ENCODE measurements at regions not wholly inside any gene's neighbourhood (a gene's known extent, or its start where the extent isn't known, plus 50 kb on each side); places are given as distances from the start of the nearest gene placed in this dataset.

DNA sequence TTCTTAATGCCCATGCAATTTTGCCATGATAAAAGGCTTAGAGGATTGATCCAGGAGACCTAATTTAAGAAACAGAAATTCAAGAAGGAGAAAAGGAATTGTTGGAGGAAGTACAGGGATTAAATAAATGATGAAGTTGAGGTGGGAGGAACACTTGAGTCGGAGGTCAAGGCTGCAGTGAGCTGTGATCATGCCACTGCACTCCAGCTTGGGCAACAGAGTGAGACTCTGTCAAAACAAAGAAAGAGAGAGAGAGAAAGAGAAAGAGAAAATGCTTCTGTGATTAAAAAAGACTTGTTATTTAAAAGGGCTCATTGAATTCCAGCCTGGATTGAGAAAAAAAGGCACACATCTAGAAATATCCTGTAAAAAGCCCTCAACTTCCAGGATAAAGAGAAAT is 123.2 kb downstream of the B3GNT2 start (continued):
- TF ChIP-seq, protein P1, sequence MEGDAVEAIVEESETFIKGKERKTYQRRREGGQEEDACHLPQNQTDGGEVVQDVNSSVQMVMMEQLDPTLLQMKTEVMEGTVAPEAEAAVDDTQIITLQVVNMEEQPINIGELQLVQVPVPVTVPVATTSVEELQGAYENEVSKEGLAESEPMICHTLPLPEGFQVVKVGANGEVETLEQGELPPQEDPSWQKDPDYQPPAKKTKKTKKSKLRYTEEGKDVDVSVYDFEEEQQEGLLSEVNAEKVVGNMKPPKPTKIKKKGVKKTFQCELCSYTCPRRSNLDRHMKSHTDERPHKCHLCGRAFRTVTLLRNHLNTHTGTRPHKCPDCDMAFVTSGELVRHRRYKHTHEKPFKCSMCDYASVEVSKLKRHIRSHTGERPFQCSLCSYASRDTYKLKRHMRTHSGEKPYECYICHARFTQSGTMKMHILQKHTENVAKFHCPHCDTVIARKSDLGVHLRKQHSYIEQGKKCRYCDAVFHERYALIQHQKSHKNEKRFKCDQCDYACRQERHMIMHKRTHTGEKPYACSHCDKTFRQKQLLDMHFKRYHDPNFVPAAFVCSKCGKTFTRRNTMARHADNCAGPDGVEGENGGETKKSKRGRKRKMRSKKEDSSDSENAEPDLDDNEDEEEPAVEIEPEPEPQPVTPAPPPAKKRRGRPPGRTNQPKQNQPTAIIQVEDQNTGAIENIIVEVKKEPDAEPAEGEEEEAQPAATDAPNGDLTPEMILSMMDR (IDR thresholded peaks at IDR 0.05; ENCODE audit: low read depth, low read length, missing input control): no peak
- TF ChIP-seq YY1 (IDR thresholded peaks at IDR 0.05) (no peak), FOXA2 (IDR thresholded peaks at IDR 0.05) (no peak), HNF4A (conservative IDR thresholded peaks at IDR 0.05) (no peak), RXRA (IDR thresholded peaks at IDR 0.05) (no peak)
- TF ChIP-seq, protein P2, sequence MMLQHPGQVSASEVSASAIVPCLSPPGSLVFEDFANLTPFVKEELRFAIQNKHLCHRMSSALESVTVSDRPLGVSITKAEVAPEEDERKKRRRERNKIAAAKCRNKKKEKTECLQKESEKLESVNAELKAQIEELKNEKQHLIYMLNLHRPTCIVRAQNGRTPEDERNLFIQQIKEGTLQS (IDR thresholded peaks at IDR 0.05): no peak

DNA sequence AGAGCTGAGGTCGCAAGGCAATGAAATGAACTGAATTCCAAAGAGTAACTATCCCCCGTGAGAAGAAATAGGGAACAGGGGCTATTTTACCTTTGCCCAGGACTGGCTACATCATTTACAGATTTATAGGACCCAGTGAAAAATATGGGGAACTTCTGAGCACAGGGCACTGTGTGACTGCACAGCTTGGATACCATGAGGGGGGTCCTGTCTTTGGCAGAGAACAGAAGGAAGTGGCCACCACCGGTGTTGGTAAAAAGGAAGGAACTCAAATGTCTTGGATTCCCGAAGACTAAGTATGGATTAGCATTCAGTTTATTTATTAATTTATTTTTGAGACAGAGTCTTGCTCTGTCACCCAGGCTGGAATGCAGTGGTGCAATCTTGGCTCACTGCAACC is 119.6 kb downstream of the B3GNT2 start:
- 89% methylated on average over 4 of the region's 4 CpGs for WGBS
- H3K9me3 ChIP-seq (ENCODE audit: control insufficient read depth in 4 of 4, low read length in 3 of 4): no peaks in the 10 kb centered on the region

DNA sequence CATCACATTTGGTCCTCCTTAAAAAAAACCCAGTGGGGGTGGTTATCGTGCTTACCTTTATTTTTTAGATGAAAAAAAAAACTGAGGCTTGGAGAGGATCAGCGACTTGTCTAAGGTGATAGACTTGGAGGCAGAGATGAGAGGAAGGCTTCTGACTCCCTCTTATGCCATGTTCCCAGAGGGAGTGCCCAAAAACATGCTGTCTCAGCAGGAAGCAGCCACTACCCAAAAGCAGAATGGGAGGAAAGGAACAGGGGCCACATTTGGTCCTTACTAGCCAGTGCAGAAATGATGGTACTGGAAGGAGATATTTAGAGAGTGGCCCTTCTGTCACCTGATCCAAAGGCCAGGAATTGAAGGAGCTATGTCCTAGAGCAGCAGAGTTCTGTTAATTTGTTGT is 118.4 kb downstream of the B3GNT2 start:
- Histone ChIP-seq H3K4me3 (ENCODE audit: low read depth in 1 of 3, low read length in 3 of 3) (no peak overlapping the region), H3K9ac (ENCODE audit: low read depth in 1 of 2, low read length in 2 of 2) (no peak overlapping the region), H3K9me3 (ENCODE audit: control insufficient read depth in 4 of 4, low read length in 3 of 4) (no peaks in the 10 kb centered on the region), H3K27ac (ENCODE audit: low read depth in 1 of 2, low read length in 2 of 2) (no peak overlapping the region), H3K36me3 (ENCODE audit: control insufficient read depth in 4 of 4, insufficient read depth in 3 of 4, low read depth in 1 of 4, low read length in 3 of 4) (no peaks in the 10 kb centered on the region), H3K27me3 (ENCODE audit: control insufficient read depth in 4 of 4, insufficient read depth in 4 of 4, low read length in 3 of 4) (no peaks in the 10 kb centered on the region), H3K4me1 (ENCODE audit: control insufficient read depth in 4 of 4, insufficient read depth in 4 of 4, low read length in 3 of 4) (no peaks in the 10 kb centered on the region)
- 83% methylated on average over 2 of the region's 2 CpGs for WGBS
- no peak for DNase-seq (ENCODE audit: low spot score)
- TF ChIP-seq JUND (IDR thresholded peaks at IDR 0.05) (no peak), RXRA (IDR thresholded peaks at IDR 0.05) (no peak), HNF4G (IDR thresholded peaks at IDR 0.05) (no peak), FOXA1 (IDR thresholded peaks at IDR 0.05) (no peak), GABPA (IDR thresholded peaks at IDR 0.05 in 1 of 2, conservative IDR thresholded peaks at IDR 0.05 in 1 of 2) (no peak), FOXA2 (IDR thresholded peaks at IDR 0.05) (no peak), YY1 (IDR thresholded peaks at IDR 0.05) (no peak), TAF1 (conservative IDR thresholded peaks at IDR 0.05) (no peak), EGR1 (IDR thresholded peaks at IDR 0.05; ENCODE audit: low read depth in 2 of 2) (no peak), NR2F2 (IDR thresholded peaks at IDR 0.05) (no peak), HNF4A (conservative IDR thresholded peaks at IDR 0.05) (no peak), SP1 (IDR thresholded peaks at IDR 0.05) (no peak), RAD21 (IDR thresholded peaks at IDR 0.05) (no peak)
- TF ChIP-seq, protein P3, sequence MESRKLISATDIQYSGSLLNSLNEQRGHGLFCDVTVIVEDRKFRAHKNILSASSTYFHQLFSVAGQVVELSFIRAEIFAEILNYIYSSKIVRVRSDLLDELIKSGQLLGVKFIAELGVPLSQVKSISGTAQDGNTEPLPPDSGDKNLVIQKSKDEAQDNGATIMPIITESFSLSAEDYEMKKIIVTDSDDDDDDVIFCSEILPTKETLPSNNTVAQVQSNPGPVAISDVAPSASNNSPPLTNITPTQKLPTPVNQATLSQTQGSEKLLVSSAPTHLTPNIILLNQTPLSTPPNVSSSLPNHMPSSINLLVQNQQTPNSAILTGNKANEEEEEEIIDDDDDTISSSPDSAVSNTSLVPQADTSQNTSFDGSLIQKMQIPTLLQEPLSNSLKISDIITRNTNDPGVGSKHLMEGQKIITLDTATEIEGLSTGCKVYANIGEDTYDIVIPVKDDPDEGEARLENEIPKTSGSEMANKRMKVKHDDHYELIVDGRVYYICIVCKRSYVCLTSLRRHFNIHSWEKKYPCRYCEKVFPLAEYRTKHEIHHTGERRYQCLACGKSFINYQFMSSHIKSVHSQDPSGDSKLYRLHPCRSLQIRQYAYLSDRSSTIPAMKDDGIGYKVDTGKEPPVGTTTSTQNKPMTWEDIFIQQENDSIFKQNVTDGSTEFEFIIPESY (IDR thresholded peaks at IDR 0.05): no peak
- TF ChIP-seq, protein P1 (IDR thresholded peaks at IDR 0.05; ENCODE audit: low read depth, low read length, missing input control): no peak
- TF ChIP-seq, protein P2 (IDR thresholded peaks at IDR 0.05): no peak
- TF ChIP-seq, protein P4, sequence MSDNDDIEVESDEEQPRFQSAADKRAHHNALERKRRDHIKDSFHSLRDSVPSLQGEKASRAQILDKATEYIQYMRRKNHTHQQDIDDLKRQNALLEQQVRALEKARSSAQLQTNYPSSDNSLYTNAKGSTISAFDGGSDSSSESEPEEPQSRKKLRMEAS (IDR thresholded peaks at IDR 0.05): no peak
- TF ChIP-seq, protein P5, sequence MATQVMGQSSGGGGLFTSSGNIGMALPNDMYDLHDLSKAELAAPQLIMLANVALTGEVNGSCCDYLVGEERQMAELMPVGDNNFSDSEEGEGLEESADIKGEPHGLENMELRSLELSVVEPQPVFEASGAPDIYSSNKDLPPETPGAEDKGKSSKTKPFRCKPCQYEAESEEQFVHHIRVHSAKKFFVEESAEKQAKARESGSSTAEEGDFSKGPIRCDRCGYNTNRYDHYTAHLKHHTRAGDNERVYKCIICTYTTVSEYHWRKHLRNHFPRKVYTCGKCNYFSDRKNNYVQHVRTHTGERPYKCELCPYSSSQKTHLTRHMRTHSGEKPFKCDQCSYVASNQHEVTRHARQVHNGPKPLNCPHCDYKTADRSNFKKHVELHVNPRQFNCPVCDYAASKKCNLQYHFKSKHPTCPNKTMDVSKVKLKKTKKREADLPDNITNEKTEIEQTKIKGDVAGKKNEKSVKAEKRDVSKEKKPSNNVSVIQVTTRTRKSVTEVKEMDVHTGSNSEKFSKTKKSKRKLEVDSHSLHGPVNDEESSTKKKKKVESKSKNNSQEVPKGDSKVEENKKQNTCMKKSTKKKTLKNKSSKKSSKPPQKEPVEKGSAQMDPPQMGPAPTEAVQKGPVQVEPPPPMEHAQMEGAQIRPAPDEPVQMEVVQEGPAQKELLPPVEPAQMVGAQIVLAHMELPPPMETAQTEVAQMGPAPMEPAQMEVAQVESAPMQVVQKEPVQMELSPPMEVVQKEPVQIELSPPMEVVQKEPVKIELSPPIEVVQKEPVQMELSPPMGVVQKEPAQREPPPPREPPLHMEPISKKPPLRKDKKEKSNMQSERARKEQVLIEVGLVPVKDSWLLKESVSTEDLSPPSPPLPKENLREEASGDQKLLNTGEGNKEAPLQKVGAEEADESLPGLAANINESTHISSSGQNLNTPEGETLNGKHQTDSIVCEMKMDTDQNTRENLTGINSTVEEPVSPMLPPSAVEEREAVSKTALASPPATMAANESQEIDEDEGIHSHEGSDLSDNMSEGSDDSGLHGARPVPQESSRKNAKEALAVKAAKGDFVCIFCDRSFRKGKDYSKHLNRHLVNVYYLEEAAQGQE (IDR thresholded peaks at IDR 0.05): no peak

More for the DNA sequence above, 119.6 kb downstream of the B3GNT2 start:
- Histone ChIP-seq H3K27ac (ENCODE audit: low read depth in 1 of 2, low read length in 2 of 2) (no peak overlapping the region), H3K4me3 (ENCODE audit: low read depth in 1 of 3, low read length in 3 of 3) (no peak overlapping the region), H3K27me3 (ENCODE audit: control insufficient read depth in 4 of 4, insufficient read depth in 4 of 4, low read length in 3 of 4) (no peaks in the 10 kb centered on the region), H3K36me3 (ENCODE audit: control insufficient read depth in 4 of 4, insufficient read depth in 3 of 4, low read depth in 1 of 4, low read length in 3 of 4) (no peaks in the 10 kb centered on the region), H3K9ac (ENCODE audit: low read depth in 1 of 2, low read length in 2 of 2) (no peak overlapping the region), H3K4me1 (ENCODE audit: control insufficient read depth in 4 of 4, insufficient read depth in 4 of 4, low read length in 3 of 4) (no peaks in the 10 kb centered on the region)
- TF ChIP-seq NR2F2 (IDR thresholded peaks at IDR 0.05): no peak
- no peak for DNase-seq (ENCODE audit: low spot score)

Measured in liver (tissue), 8 donors.